LHCN-M2 (cell line): ENCODE measurements at regions not wholly inside any gene's neighbourhood (a gene's known extent, or its start where the extent isn't known, plus 50 kb on each side); places are given as distances from the start of the nearest gene placed in this dataset.

ENCODE experiments used
- DNase-seq: peaks from one replicate; pipeline ENCODE4 v3.0.0-alpha.2; 2012; ENCODE audit warnings: low read depth

DNA sequence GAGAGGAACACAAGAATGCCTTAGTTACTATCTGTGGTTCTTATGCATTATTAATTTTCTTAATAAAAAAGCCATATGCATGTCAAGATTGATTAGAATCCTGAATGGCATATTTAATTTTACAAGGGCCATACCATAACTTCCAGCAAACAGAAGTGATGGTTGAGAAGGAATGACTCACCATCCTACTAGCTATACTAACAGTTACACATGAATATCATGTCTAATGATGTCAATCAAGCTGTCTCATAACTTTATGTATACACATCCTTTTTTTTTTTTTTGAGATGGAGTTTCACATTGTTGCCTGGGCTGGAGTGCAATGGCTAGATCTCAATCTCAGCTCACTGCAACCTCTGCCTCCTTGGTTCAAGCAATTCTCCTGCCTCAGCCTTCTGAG lies 1123.9 kb downstream of the NLGN4Y start:
- DNase-seq = no peak

DNA sequence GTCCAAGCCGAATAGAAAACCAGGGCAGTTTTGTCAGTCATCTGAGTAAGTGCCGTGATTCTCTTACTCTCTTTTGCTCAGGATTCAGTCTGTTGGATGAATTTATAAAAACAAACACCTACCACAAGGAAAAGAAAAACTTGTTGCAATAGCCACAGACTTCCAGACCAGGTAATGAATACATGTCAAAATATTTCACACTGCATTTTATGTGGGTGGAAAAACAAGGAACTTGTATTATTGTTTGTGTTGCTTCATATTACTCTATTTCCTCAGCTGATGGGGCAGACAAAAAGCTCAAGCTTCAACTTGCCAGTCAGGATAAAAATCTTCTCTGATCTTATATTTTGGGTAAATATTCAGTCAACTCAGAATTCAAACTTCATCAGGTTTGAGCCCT lies 1125.7 kb downstream of the NLGN4Y start:
- DNase-seq = no peak

DNA sequence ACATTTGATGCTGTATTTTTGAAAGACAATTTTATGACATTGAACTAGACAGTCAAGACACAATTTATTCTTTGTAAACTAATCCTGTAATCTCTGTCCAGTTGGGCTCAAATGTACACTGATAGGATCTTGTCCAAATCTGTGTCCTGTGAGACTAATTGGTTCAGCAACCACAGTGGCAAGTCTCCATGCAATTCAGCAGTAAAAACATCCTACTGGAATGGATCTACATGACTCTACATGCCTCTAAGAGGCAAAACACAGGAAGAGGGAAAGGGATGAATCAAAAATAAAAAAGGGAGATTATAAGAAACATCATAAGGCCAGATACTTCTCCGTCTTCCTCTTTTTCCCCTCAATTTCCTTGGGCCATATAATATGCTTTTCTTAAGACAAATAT lies 1164.2 kb downstream of the NLGN4Y start:
- no peak for DNase-seq

DNA sequence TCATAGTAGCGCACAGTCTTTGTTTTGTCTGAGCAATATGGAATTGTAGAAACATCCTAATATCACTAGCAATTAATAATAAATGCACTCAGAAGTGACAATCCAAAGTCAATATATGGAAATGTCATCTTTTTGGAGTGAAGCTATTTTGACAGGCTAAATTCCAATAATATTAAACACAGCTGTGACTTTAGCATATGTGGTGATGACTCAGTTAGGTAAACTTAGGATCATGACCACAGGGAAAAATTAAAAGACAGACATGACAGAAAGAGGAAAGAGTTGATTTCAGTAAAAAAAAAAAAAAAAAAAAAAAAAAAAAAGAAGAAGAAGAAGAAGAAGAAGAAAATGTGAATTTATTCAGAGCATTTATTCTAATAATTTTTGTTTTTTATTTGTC lies 1165.7 kb downstream of the NLGN4Y start:
- no peak for DNase-seq

DNA sequence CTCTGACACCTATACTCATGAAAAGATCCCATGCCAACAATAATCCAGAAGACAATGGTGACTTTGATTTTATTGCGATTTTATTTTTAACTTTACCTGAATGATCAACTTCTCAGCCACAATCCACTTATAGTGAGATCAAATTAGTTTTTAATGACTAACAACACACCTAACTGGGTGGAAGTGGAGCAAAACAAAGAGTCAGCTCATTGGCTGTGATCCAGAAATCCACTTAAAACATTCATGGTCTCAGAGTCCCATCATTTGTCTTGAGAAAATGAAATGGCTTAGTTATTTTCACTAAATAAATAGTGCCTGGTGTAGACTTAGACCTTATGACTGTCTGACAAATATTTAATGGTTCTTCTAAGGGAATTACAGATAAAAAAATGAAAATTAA lies 1177.8 kb downstream of the NLGN4Y start:
- no peak for DNase-seq

DNA sequence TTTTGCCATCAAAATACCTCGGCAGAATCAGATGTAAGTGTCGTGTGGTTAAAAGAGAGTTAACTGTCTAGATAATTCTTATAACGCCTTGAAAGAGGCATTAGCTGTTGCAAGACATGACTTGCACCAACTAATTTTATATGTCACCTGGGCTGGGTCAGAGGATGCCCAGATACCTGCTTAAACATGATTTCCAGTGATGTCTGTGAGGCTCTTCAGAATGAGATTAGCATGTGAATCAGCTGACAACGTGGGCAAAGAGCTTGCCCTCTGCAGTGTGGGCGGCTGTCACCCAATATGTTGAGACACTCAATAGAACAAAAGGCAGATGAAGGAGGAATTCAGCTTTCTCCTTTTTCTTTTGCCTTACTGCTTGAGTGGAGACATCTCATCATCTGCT lies 1180.6 kb downstream of the NLGN4Y start:
- DNase-seq = no peak

DNA sequence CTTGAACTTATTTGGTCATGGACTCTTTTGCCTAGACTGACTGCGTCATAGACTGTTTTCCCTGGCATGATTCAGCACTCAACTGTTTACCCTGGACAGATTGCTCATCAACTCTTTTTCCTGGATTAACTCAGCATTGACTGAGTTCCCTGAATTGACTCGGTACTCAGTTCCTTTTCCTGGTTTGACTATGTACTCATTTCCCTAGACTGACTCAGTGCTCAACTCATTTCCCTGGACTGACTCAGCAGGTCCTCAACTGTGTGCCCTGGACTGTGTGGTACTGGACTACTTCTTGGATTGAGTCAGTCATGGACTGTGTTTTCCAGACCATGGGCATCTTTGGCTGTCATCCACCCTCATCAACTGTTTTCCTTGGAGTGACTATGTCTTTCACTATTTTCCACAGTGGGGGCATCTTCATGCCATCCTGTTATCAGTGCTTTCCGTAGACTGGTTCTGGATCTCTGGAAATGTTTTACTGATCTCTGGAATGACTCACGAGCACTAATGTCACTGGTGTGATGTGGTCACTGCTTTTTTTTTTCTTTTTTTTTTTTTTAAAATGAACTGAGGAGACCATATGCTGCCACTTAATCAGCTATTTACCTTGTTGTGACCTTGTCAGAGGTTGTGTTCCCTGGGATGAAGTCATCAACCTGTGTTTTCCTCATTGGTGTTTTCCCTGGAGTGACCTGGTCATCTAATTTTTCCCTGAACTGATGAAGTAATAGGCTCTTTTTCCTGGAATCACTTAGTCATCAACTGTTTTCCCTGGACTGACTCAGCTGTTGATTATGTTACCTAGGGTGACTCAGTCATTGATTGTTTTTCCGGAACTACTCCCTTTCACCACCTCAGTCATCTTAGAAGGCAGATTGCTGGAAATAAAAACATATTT lies 1225.5 kb downstream of the NLGN4Y start:
- peak; percentile 0 for DNase-seq

DNA sequence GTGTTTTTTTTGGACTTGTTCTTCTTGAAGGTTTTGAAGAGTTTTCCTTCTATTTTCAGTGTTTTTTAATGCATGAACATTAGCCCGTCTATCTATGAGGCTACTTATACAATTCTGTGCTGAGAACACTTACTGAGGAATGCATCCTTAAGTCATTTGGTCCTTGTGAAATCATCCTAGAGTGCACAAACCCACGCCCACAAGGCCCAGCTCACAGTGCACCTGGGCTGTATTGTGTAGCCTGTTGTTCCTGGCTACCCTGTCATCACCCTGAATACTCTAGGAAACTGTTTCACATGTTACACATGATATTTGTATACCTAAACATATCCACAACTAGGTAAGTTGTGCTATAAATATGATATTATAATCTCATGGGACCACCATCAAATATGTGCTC lies 1226.7 kb downstream of the NLGN4Y start:
- no peak for DNase-seq

DNA sequence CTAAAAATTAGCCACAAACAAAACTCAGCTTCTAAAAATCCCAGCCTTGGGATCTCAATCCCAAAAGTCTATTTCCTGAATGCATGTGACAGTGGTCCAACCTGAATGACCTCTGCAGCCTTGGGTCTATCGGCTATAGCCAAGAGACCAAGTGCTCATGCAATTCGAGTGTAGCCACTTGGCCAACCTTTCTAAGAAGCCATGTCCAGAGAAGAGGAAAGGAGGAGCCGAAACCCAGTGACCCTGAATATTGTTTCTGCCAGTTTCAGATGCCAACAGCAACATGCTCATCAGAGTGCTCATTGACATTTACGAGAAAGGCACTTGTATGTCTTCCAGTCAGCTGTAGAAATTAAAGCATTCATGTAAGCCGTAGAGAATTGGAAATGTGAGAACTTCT lies 1231.9 kb downstream of the NLGN4Y start:
- DNase-seq = no peak

DNA sequence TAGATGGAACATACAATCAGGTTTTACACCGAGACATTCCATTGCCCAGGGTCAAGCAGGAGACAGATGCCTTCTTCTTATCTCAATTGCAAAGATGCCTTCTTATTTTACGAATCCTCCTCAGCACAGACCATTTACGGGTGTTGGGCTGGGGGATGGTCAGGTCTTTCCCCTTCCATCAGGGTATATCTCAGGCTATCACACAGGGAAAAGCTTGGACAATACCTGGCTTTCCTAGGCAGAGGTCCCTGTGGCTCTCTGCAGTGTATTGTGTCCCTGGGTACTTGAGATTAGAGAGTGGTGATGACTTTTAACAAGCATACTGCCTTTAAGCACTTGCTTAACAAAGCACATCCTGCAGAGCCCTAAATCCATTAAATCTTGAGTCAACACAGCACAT lies 1249.2 kb downstream of the NLGN4Y start:
- DNase-seq = no peak

DNA sequence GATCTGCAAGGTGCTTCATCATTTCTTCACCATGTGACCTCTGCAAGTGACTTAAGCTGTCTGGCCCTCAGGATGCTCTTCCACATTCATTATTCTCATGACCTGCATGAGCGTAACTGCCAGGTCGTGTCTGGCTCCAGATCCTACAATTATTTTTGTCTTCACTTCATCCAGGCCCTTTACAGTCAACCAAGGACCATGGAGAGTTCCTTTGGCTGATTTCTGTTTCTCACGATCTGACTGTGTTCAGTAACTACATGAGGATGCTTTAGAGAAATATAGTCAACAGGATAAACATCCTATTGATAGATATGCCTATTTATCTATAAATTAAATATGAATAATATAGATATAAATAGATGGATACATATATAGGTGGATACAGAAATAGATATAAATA lies 1251.6 kb downstream of the NLGN4Y start:
- DNase-seq = no peak

DNA sequence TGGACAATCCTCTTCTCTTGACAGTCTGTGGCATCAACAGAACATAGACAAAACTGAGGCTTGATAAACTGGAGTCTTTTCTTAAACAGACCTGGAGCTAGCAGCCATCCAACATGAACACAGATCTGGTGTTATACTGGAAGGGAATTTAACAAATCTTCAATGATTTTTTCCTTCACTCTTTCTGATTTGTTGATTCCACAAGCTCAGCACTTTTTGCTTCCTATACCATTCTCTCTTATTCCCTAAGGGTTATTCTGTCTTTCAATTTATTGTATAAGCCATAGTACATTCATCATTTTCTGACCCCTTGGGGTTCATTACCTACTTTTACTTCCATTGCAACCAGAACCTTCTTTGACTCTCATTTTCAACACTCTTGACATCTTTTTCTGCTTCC lies 1255.6 kb downstream of the NLGN4Y start:
- no peak for DNase-seq

DNA sequence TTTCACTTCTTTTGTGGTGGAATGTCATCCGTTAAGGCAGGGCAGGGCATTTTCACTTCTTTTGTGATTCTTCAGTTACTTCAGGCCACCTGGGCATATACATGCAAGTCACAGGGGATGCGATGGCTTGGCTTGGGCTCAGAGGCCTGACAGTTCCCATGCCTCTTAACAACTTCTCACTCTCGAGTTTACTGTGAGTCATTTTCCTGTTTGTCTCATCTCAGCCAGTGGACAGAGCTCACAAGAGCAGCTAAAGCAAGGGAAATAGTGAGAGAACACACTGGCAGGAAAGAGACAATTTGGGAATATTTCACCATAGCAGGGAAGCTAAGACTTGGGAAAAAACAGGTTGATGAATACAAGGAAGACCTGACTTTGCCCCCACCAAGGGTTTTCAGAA lies 1275.7 kb downstream of the NLGN4Y start:
- no peak for DNase-seq

DNA sequence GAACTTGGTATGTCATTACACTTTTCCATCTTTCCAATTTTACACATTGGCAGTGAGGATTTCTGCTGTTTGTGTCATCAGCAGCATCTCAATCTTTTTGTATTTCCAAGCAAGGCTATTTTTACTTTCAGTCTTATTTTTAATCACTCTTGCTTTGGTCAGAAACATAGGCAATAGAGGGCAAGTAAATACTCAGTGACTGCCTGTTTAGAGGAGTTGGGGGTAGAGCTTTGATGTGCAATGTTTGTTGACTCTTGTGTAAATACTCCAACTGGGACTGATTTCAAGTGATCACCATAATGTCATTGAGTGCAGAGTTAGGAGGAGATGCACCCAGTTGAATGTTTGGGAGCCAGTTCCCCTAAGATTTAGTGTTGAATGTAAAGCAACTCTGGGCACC lies 1281.7 kb downstream of the NLGN4Y start:
- DNase-seq = no peak

DNA sequence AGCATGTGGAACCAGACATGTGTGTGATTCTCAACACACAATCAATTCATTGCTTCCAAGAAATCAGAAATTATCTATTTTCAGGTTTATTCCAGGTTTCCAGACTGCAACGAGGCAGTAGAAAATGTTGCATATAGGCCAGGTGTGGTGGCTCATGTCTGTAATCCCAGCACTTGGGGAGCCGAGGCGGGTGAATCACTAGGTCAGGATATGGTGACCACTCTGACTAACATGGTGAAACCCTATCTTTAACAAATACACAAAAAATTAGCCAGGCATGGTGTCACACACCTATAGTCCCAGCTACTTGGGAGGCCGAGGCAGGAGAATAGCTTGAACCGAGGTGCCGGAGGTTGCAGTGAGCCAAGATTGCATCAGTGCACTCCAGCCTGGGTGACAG lies 1289.9 kb downstream of the NLGN4Y start:
- DNase-seq = no peak
